GM12878 (cell line): ENCODE measurements at regions not wholly inside any gene's neighbourhood (a gene's known extent, or its start where the extent isn't known, plus 50 kb on each side); places are given as distances from the start of the nearest gene placed in this dataset.

Experiments
- ATAC-seq: fragments of 200-7000 bp; cut with Tn5 transposase; 3 replicates; pipeline ENCODE4 v1.9.1; 2020; ENCODE audit warnings: mild to moderate bottlenecking, moderate library complexity
- BruUV-seq: library from RNA; stranded (reverse); fragments of 400-500 nt; replicated peaks from 2 replicates; lab custom pipeline; 2021; lab: Mats Ljungman, UMichigan
- CTCF ChIA-PET: fragments of 300-600 bp; sonication (Branson Sonifier 250); formaldehyde crosslinking; extraction: SDS; loops from one replicate; lab custom pipeline; 2021; ENCODE audit warnings: inconsistent platforms; lab: Yijun Ruan, JAX
- POLR2A ChIA-PET: fragments of 350-600 bp; formaldehyde crosslinking; extraction: SDS; loops from one replicate; lab custom pipeline; 2021; ENCODE audit warnings: inconsistent platforms; lab: Charles Lee
- RAD21 ChIA-PET: fragments of 300-600 bp; sonication (Branson Sonifier 250); formaldehyde crosslinking; loops from one replicate; lab custom pipeline; 2023; ENCODE audit warnings: antibody characterized with exemption; ENCODE audit not compliant: unreplicated experiment; lab: Charles Lee
- SMC1A ChIA-PET: fragments of 300-600 bp; sonication (Branson Sonifier 250); formaldehyde crosslinking; loops from one replicate; lab custom pipeline; 2023; ENCODE audit not compliant: unreplicated experiment, uncharacterized antibody; lab: Charles Lee
- DNase-seq: peaks from one replicate; pipeline ENCODE4 v3.0.0-alpha.2; 2011; ENCODE audit warnings: low read depth, low spot score
- FAIRE-seq: peaks from 3 replicates; lab custom pipeline; 2011; peaks lifted over from hg19 to GRCh38; lab: Jason Lieb, UNC
- H2AFZ ChIP-seq: 2 replicates; pipeline ENCODE4 v1.6.0; 2011; ENCODE audit warnings: low read depth, low read length, control low read depth; ENCODE audit not compliant: control insufficient read depth
- H3K27ac ChIP-seq: 2 replicates; pipeline ENCODE4 v1.5.1; 2011; ENCODE audit warnings: control low read depth; ENCODE audit not compliant: control insufficient read depth, insufficient read depth
- H3K27me3 ChIP-seq, 2 experiments: replicated peaks in 1 of 2; 2 replicates each; pipeline versions ENCODE4 v1.6.0 to v1.6.1; 2011; ENCODE audit warnings: low read length in 1 of 2; ENCODE audit not compliant: control insufficient read depth in 2 of 2, insufficient read depth in 2 of 2
- H3K36me3 ChIP-seq, 2 experiments: 2 replicates each; pipeline ENCODE4 v1.5.1; 2011; ENCODE audit warnings: low read length in 1 of 2; ENCODE audit not compliant: control insufficient read depth in 2 of 2, insufficient read depth in 2 of 2
- H3K4me1 ChIP-seq: 2 replicates; pipeline ENCODE4 v1.6.1; 2011; ENCODE audit warnings: mild to moderate bottlenecking, low read length, moderate library complexity, mixed read lengths; ENCODE audit not compliant: control insufficient read depth, insufficient read depth
- H3K4me2 ChIP-seq: 2 replicates; pipeline ENCODE4 v1.6.0; 2011; ENCODE audit warnings: control low read depth; ENCODE audit not compliant: control insufficient read depth, insufficient read depth
- H3K4me3 ChIP-seq: fragments of 200-600 bp; sonication (generic); 2 replicates; pipeline ENCODE4 v1.5.1; 2016
- H3K79me2 ChIP-seq: 2 replicates; pipeline ENCODE4 v1.6.0; 2011; ENCODE audit warnings: low read length; ENCODE audit not compliant: control insufficient read depth, insufficient read depth
- H3K9ac ChIP-seq: 2 replicates; pipeline ENCODE4 v1.8.0; 2011; ENCODE audit warnings: low read length, control low read depth, mixed read lengths; ENCODE audit not compliant: control insufficient read depth, insufficient read depth
- H3K9me3 ChIP-seq: replicated peaks from 3 replicates; pipeline ENCODE4 v1.5.1; 2011; ENCODE audit warnings: mild to moderate bottlenecking, low read length; ENCODE audit not compliant: control insufficient read depth, insufficient read depth
- H4K20me1 ChIP-seq: 2 replicates; pipeline ENCODE4 v1.6.0; 2011; ENCODE audit not compliant: control insufficient read depth, insufficient read depth
- BACH1 ChIP-seq: fragments of 450-650 bp; IDR thresholded peaks from 2 replicates; pipeline ENCODE4 v1.6.1; 2017; ENCODE audit warnings: mild to moderate bottlenecking, borderline replicate concordance
- CEBPB ChIP-seq, 2 experiments: fragments of 150-350 bp in 1 of 2; IDR thresholded peaks; 2 replicates each; pipeline ENCODE4 v1.6.1; 2012 to 2014; ENCODE audit warnings: low read depth in 2 of 2, low read length in 2 of 2, borderline replicate concordance in 1 of 2, inconsistent platforms in 1 of 2
- CHD4 ChIP-seq: fragments of 200-600 bp; sonication (generic); IDR thresholded peaks from 2 replicates; pipeline ENCODE4 v1.6.1; 2016; ENCODE audit warnings: mild to moderate bottlenecking
- GATAD2B ChIP-seq: fragments of 450-650 bp; conservative IDR thresholded peaks from 2 replicates; pipeline ENCODE4 v1.6.1; 2017; ENCODE audit warnings: low read depth, mild to moderate bottlenecking, moderate library complexity
- MTA2 ChIP-seq: fragments of 450-650 bp; IDR thresholded peaks from 2 replicates; pipeline ENCODE4 v1.6.1; 2016; ENCODE audit warnings: low read depth, mild to moderate bottlenecking, moderate library complexity
- MTA3 ChIP-seq: IDR thresholded peaks from 2 replicates; pipeline ENCODE4 v1.6.1; 2012; ENCODE audit warnings: low read length, inconsistent platforms, borderline replicate concordance
- MXI1 ChIP-seq: fragments of 150-350 bp; IDR thresholded peaks from 2 replicates; pipeline ENCODE4 v1.6.1; 2011; ENCODE audit warnings: low read depth, mild to moderate bottlenecking, inconsistent platforms, low read length, improper control_type of control experiment
- MYB ChIP-seq: fragments of 150-350 bp; IDR thresholded peaks from 2 replicates; pipeline ENCODE4 v1.6.1; 2014; ENCODE audit warnings: mild to moderate bottlenecking, low read depth, low read length, borderline replicate concordance
- NR2C2 ChIP-seq: IDR thresholded peaks from 2 replicates; pipeline ENCODE4 v1.6.1; 2011; ENCODE audit warnings: borderline replicate concordance, low read depth; ENCODE audit not compliant: control insufficient read depth, insufficient read length
- POLR2AphosphoS5 ChIP-seq: IDR thresholded peaks from 2 replicates; pipeline ENCODE4 v1.6.1; 2011; ENCODE audit warnings: mild to moderate bottlenecking, low read length, inconsistent platforms
- RELA ChIP-seq: fragments of 450-650 bp; IDR thresholded peaks from 2 replicates; pipeline ENCODE4 v1.8.0; 2014; ENCODE audit warnings: borderline replicate concordance; ENCODE audit not compliant: partially characterized antibody
- SMARCA5 ChIP-seq: fragments of 450-650 bp; IDR thresholded peaks from 2 replicates; pipeline ENCODE4 v1.6.1; 2017; ENCODE audit warnings: mild to moderate bottlenecking
- SMC3 ChIP-seq: IDR thresholded peaks from 2 replicates; pipeline ENCODE4 v1.6.1; 2011; ENCODE audit warnings: low read length, improper control_type of control experiment, borderline replicate concordance
- YY1 ChIP-seq: IDR thresholded peaks from 2 replicates; pipeline ENCODE4 v1.6.1; 2011; ENCODE audit warnings: low read depth, mild to moderate bottlenecking, low read length
- ZNF384 ChIP-seq: IDR thresholded peaks from 2 replicates; pipeline ENCODE4 v1.6.1; 2012; ENCODE audit warnings: low read depth, mild to moderate bottlenecking, low read length, improper control_type of control experiment, borderline replicate concordance
- in situ Hi-C: fragments of 300-500 bp; cut with MboI; formaldehyde crosslinking; loops from 9 replicates; pipeline ENCODE4 v1.14.3; 2018; ENCODE audit warnings: mixed read lengths
- intact Hi-C: fragments of 100-400 bp; cut with micrococcal nuclease; formaldehyde crosslinking; loops from one replicate; pipeline ENCODE4 v1.14.2; 2022; ENCODE audit not compliant: unreplicated experiment
- TF ChIP-seq, protein P1 (sequence below): IDR thresholded peaks from 2 replicates; pipeline ENCODE4 v1.6.1; 2012; ENCODE audit warnings: low read depth, low read length, improper control_type of control experiment
- TF ChIP-seq, protein P2 (sequence below): fragments of 450-650 bp; IDR thresholded peaks from 2 replicates; pipeline ENCODE4 v1.6.1; 2018; ENCODE audit warnings: mild to moderate bottlenecking, low read depth, moderate library complexity; ENCODE audit not compliant: partially characterized antibody

DNA sequence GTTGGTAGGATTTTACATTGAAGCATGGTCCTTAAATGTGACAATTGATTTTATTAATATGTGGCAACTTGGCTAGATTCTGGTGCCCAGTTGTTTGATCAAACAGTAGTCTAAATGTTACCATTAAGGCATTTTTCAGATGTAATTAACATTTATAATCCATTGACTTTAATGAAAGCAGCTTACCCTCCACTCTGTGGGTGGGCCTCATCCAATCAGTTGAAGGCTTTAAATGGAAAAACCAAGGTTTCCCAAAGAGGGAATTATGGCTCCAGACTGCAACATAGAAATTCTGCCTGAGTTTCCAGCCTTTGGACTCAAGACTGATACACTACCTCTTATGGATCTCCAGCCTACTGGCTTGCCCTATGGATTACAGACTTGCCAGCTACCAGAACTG is 1153.2 kb downstream of the BCL11B start:
- Histone ChIP-seq H2AFZ (no peak overlapping the region), H3K27ac (no peak overlapping the region), H3K4me2 (no peak overlapping the region), H3K9ac (no peak overlapping the region), H4K20me1 (no peaks in the 10 kb centered on the region), H3K36me3 (no peaks in the 10 kb centered on the region), H3K79me2 (no peaks in the 10 kb centered on the region), H3K9me3 (no peaks in the 10 kb centered on the region), H3K4me3 (no peak overlapping the region), H3K27me3 (no peaks in the 10 kb centered on the region)
- ChIA-PET SMC1A (interaction anchor here (0.8 to 3.8 kb wide), 4 partner anchors 9 to 113 kb away, joined by 3 to 15 read pairs (median 3); no protein-coding TSS in a partner anchor), CTCF (no interaction called here), RAD21 (no interaction called here), POLR2A (no interaction called here)
- no peak for ATAC-seq
- no peak for FAIRE-seq
- in situ Hi-C loops (no loop called here), intact Hi-C loops (no loop called here)
- DNase-seq, result no peak
- no TSS peak for BruUV-seq
- no peak for TF ChIP-seq CEBPB (IDR thresholded peaks at IDR 0.05; ENCODE audit: borderline replicate concordance in 1 of 2, low read depth in 2 of 2, low read length in 2 of 2)
- TF ChIP-seq RELA, result no peak
- TF ChIP-seq POLR2AphosphoS5, result no peak
- no peak for TF ChIP-seq MTA3
- TF ChIP-seq MXI1, result no peak
- no peak for TF ChIP-seq CHD4
- no peak for TF ChIP-seq MYB
- TF ChIP-seq SMC3, result no peak
- no peak for TF ChIP-seq YY1
- TF ChIP-seq, protein P1, sequence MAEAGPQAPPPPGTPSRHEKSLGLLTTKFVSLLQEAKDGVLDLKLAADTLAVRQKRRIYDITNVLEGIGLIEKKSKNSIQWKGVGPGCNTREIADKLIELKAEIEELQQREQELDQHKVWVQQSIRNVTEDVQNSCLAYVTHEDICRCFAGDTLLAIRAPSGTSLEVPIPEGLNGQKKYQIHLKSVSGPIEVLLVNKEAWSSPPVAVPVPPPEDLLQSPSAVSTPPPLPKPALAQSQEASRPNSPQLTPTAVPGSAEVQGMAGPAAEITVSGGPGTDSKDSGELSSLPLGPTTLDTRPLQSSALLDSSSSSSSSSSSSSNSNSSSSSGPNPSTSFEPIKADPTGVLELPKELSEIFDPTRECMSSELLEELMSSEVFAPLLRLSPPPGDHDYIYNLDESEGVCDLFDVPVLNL, result no peak
- TF ChIP-seq, protein P2, sequence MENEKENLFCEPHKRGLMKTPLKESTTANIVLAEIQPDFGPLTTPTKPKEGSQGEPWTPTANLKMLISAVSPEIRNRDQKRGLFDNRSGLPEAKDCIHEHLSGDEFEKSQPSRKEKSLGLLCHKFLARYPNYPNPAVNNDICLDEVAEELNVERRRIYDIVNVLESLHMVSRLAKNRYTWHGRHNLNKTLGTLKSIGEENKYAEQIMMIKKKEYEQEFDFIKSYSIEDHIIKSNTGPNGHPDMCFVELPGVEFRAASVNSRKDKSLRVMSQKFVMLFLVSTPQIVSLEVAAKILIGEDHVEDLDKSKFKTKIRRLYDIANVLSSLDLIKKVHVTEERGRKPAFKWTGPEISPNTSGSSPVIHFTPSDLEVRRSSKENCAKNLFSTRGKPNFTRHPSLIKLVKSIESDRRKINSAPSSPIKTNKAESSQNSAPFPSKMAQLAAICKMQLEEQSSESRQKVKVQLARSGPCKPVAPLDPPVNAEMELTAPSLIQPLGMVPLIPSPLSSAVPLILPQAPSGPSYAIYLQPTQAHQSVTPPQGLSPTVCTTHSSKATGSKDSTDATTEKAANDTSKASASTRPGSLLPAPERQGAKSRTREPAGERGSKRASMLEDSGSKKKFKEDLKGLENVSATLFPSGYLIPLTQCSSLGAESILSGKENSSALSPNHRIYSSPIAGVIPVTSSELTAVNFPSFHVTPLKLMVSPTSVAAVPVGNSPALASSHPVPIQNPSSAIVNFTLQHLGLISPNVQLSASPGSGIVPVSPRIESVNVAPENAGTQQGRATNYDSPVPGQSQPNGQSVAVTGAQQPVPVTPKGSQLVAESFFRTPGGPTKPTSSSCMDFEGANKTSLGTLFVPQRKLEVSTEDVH, result no peak
- TF ChIP-seq MTA2, result no peak
- no peak for TF ChIP-seq ZNF384
- no peak for TF ChIP-seq GATAD2B
- TF ChIP-seq BACH1, result no peak
- no peak for TF ChIP-seq SMARCA5
- TF ChIP-seq NR2C2, result no peak
- TF ChIP-seq, all 136 proteins: peak for 0
- no peaks in the 10 kb centered on the region for H3K4me1 ChIP-seq
